ENCODE measurements at regions not wholly inside any gene's neighbourhood (a gene's known extent, or its start where the extent isn't known, plus 50 kb on each side); places are given as distances from the start of the nearest gene placed in this dataset.

DNA sequence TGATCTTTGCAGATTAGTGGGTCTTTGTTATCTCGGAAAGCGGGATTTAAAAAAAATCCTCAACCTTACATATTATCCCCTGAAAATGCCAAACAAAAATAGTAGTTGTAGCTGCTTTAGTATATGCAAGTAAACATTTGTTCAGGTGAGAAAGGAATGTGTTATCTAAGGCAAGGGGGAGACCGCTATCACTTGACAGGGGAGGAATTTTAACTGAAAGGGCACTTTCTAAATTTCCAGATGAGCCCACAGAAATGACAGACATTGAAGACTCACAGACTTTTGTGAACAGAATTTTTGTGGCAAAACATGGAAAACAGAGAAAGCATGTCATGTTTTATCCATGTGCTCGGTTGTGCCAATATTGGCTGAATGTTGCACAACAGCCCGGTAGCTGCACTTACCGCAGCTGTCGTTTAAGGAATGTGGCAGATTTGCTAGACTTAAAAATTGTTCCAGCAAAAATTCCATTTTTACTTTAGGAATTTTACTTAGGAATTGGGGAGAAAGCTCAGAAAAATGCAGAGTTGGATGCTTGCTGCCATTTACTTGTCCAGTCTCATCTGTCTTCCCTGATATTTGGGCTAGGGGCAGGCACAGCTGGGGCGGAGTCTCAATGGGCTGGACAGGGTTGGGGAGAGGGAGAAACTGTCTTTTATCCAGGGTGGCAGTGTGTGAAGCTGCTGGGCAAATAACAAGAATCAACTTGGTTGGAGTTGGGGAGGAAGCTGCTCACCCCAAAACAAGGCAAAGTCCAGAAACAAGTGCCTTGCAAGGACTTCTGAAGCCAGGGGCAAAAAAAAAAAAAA, 94.6 kb upstream of the RPS6KA3 start:
- H3K27ac Mint-ChIP-seq: no peak overlapping the region

GRCh38 chrX:20355187-20355586, 88.5 kb upstream of the RPS6KA3 start:
- Mint-ChIP-seq H3K36me3 (ENCODE audit: low read depth) (no peaks in the 10 kb centered on the region), H3K27me3 (no peaks in the 10 kb centered on the region), H3K4me3 (no peak overlapping the region), H3K27ac (no peak overlapping the region), H3K9me3 (no peaks in the 10 kb centered on the region), H3K4me1 (ENCODE audit: low read depth) (peaks cover 25% of the 10 kb centered on the region)

More for the DNA sequence above, 94.6 kb upstream of the RPS6KA3 start:
- Mint-ChIP-seq H3K9me3 (no peaks in the 10 kb centered on the region), H3K4me3 (no peak overlapping the region), H3K27me3 (no peaks in the 10 kb centered on the region), H3K4me1 (ENCODE audit: low read depth) (no peaks in the 10 kb centered on the region), H3K36me3 (ENCODE audit: low read depth) (no peaks in the 10 kb centered on the region)

GRCh38 chrX:20354505-20354904, 87.8 kb upstream of the RPS6KA3 start:
- H3K27me3 Mint-ChIP-seq: no peaks in the 10 kb centered on the region
- H3K4me3 Mint-ChIP-seq: no peak overlapping the region
- peaks cover 25% of the 10 kb centered on the region for H3K4me1 Mint-ChIP-seq (ENCODE audit: low read depth)
- H3K9me3 Mint-ChIP-seq: no peaks in the 10 kb centered on the region
- H3K36me3 Mint-ChIP-seq (ENCODE audit: low read depth): no peaks in the 10 kb centered on the region
- no peak overlapping the region for H3K27ac Mint-ChIP-seq

DNA sequence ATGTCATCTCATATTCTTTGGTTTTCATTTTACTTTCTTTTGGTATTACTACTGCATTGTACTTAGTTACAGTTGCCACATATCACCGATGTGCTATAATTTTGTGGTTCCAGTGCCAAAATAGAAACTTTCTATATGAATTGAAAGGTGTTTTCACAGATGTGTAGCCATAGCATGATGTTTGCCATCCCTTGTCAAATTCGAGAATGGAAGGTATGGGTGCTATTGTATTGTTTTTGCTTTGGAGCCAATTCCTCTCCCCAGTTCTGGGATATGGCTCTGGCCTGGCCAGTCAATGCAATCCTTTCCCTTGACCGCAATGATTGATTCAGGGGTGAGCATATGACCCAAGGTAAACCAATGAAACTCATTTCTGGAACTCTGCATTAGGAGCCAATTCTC, 86.2 kb upstream of the RPS6KA3 start:
- Mint-ChIP-seq H3K27ac (no peak overlapping the region), H3K4me1 (ENCODE audit: low read depth) (peaks cover 25% of the 10 kb centered on the region), H3K27me3 (no peaks in the 10 kb centered on the region), H3K36me3 (ENCODE audit: low read depth) (no peaks in the 10 kb centered on the region), H3K9me3 (no peaks in the 10 kb centered on the region), H3K4me3 (peak overlapping the region; percentile 21)

GRCh38 chrX:20352504-20352903, 85.8 kb upstream of the RPS6KA3 start:
- Mint-ChIP-seq H3K9me3 (no peaks in the 10 kb centered on the region), H3K4me3 (peak overlapping the region; percentile 21), H3K27me3 (no peaks in the 10 kb centered on the region), H3K4me1 (ENCODE audit: low read depth) (peaks cover 25% of the 10 kb centered on the region), H3K27ac (no peak overlapping the region), H3K36me3 (ENCODE audit: low read depth) (no peaks in the 10 kb centered on the region)

GRCh38 chrX:20350596-20350995, 83.9 kb upstream of the RPS6KA3 start:
- Mint-ChIP-seq H3K27me3 (no peaks in the 10 kb centered on the region), H3K27ac (no peak overlapping the region), H3K36me3 (ENCODE audit: low read depth) (no peaks in the 10 kb centered on the region), H3K9me3 (no peaks in the 10 kb centered on the region), H3K4me3 (no peak overlapping the region), H3K4me1 (ENCODE audit: low read depth) (peaks cover 24% of the 10 kb centered on the region)

DNA sequence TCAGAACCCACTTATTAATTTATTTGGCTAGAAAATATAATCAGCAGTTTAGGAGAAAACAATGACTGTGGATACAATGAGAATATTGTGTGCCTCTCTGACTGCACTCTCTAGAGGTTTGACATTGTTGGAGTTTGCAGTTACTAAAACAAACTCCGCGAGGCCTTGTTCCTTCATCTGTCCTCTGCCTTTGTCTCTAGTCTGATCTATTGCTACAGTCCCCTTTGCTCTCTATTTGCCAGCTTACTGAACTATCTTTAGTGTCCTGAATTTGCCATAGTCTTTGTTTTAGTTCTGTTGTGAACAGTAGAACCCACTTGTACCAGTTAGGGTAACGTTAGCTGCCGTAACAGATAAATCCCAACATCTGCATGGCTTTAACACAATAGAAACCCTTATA, 81.4 kb upstream of the RPS6KA3 start:
- Mint-ChIP-seq H3K4me1 (ENCODE audit: low read depth) (peaks cover 7% of the 10 kb centered on the region), H3K27me3 (no peaks in the 10 kb centered on the region), H3K36me3 (ENCODE audit: low read depth) (no peaks in the 10 kb centered on the region), H3K27ac (no peak overlapping the region), H3K4me3 (no peak overlapping the region), H3K9me3 (peaks cover 8% of the 10 kb centered on the region)

GRCh38 chrX:20347481-20347880, 80.8 kb upstream of the RPS6KA3 start:
- peaks cover 11% of the 10 kb centered on the region for H3K9me3 Mint-ChIP-seq
- H3K4me3 Mint-ChIP-seq: no peak overlapping the region
- H3K27me3 Mint-ChIP-seq: no peaks in the 10 kb centered on the region
- H3K4me1 Mint-ChIP-seq (ENCODE audit: low read depth): peaks cover 2% of the 10 kb centered on the region
- no peak overlapping the region for H3K27ac Mint-ChIP-seq
- no peaks in the 10 kb centered on the region for H3K36me3 Mint-ChIP-seq (ENCODE audit: low read depth)

GRCh38 chrX:20333672-20334071, 67.0 kb upstream of the RPS6KA3 start:
- Mint-ChIP-seq H3K4me3 (no peak overlapping the region), H3K27ac (no peak overlapping the region), H3K27me3 (no peaks in the 10 kb centered on the region), H3K36me3 (ENCODE audit: low read depth) (no peaks in the 10 kb centered on the region), H3K4me1 (ENCODE audit: low read depth) (peaks cover 33% of the 10 kb centered on the region), H3K9me3 (no peaks in the 10 kb centered on the region)

DNA sequence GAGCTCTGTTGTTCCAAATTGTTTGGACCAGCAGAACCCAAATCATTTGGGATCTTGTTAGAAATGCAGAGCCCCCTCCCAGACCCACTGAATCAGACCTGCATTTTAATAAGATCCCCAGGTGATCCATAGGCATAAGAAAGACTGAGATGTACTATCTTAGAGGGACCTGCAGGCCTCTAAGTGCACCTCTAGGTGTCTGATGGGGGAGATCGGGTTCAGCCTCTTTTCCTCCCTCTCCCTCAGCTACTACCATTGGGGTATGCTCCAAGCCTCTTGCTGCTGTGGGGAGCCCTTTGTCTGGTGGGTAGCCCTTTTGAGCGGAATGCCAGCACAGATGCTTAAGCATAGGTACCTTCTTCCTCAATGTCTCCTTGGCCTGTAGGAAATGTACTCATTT, 63.8 kb upstream of the RPS6KA3 start:
- peaks cover 33% of the 10 kb centered on the region for H3K4me1 Mint-ChIP-seq (ENCODE audit: low read depth)
- H3K27me3 Mint-ChIP-seq: no peaks in the 10 kb centered on the region
- no peaks in the 10 kb centered on the region for H3K36me3 Mint-ChIP-seq (ENCODE audit: low read depth)
- H3K27ac Mint-ChIP-seq: no peak overlapping the region
- H3K9me3 Mint-ChIP-seq: no peaks in the 10 kb centered on the region
- no peak overlapping the region for H3K4me3 Mint-ChIP-seq

- Mint-ChIP-seq H3K27me3 (no peaks in the 10 kb centered on the region), H3K4me3 (no peak overlapping the region)
These were observed 62.7 kb upstream of the RPS6KA3 start for GRCh38 chrX:20329435-20329834.

DNA sequence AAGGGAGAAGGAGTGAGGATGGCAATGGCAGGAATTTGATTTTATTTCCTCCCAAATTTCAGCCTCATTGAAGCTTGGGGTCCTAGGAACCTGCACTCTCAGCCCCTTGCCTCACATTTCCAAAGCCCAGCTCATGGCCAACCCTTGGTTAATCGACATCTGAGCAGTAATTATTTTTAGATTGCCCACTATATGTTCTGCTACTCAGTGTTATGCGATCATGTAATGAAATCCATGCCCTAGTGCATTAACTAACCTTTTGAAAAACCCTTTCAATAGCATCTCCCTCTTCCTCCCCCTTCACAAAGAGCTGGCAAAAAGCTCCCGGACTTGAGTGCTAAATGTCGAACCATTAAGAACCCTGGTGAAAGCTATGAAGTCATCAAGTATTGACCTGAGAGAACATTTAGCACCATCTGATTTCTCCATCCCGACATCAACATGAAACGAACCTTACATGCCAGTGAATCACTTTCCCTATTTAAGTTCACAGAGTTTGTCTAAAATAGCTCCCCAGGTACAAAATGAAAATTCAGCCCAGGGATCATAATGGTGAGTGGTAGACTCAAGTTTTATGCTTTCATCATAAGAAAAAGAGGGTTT, 59.2 kb upstream of the RPS6KA3 start:
- Mint-ChIP-seq H3K4me1 (ENCODE audit: low read depth) (peaks cover 19% of the 10 kb centered on the region), H3K36me3 (ENCODE audit: low read depth) (no peaks in the 10 kb centered on the region), H3K27me3 (no peaks in the 10 kb centered on the region), H3K27ac (no peak overlapping the region), H3K9me3 (no peaks in the 10 kb centered on the region), H3K4me3 (no peak overlapping the region)

More at GRCh38 chrX:20329435-20329834, 62.7 kb upstream of the RPS6KA3 start:
- Mint-ChIP-seq H3K9me3 (no peaks in the 10 kb centered on the region), H3K36me3 (ENCODE audit: low read depth) (no peaks in the 10 kb centered on the region), H3K4me1 (ENCODE audit: low read depth) (peaks cover 25% of the 10 kb centered on the region), H3K27ac (no peak overlapping the region)

- H3K27ac Mint-ChIP-seq: no peak overlapping the region
- no peaks in the 10 kb centered on the region for H3K36me3 Mint-ChIP-seq (ENCODE audit: low read depth)
- H3K9me3 Mint-ChIP-seq: no peaks in the 10 kb centered on the region
- no peak overlapping the region for H3K4me3 Mint-ChIP-seq
- H3K27me3 Mint-ChIP-seq: no peaks in the 10 kb centered on the region
- peaks cover 27% of the 10 kb centered on the region for H3K4me1 Mint-ChIP-seq (ENCODE audit: low read depth)
These were observed 56.2 kb upstream of the RPS6KA3 start for GRCh38 chrX:20322887-20323286.

- no peaks in the 10 kb centered on the region for H3K9me3 Mint-ChIP-seq
- no peaks in the 10 kb centered on the region for H3K36me3 Mint-ChIP-seq (ENCODE audit: low read depth)
- no peaks in the 10 kb centered on the region for H3K27me3 Mint-ChIP-seq
- peak overlapping the region; percentile 67 for H3K4me3 Mint-ChIP-seq
- H3K27ac Mint-ChIP-seq: peak overlapping the region; percentile 61
- peaks cover 31% of the 10 kb centered on the region for H3K4me1 Mint-ChIP-seq (ENCODE audit: low read depth)
These were observed 53.9 kb upstream of the RPS6KA3 start for GRCh38 chrX:20320461-20321159.

DNA sequence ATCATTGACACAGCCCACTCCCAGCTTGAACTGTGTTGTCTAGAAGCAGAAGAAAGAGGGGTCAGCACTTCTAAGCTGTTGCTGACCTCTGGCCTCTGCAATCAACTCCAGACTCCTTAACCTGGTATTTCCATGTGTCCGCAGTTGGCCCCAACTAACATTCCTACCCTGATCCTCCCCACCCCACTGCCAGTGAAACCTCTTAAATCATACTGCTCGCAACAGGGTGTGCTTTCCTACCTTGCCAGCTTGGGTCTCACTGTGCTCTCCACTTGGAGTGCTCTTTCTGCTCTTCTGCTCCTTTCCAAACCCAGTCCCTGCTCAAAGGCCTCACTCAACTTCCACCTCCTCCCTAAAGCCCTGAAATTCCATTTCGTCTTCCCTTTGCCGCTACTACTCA, 52.3 kb upstream of the RPS6KA3 start:
- Mint-ChIP-seq H3K4me3 (no peak overlapping the region), H3K27me3 (no peaks in the 10 kb centered on the region), H3K27ac (no peak overlapping the region), H3K9me3 (no peaks in the 10 kb centered on the region), H3K36me3 (ENCODE audit: low read depth) (no peaks in the 10 kb centered on the region), H3K4me1 (ENCODE audit: low read depth) (peaks cover 36% of the 10 kb centered on the region)

Data from stimulated activated naive CD8-positive, alpha-beta T cell treated with anti-CD3 and anti-CD28 coated beads, Interleukin-15, Interleukin-2, amounts not matched to agents 100 ng/mL and 50 ng/mL, for 24 hours (primary cell).